Panc1 (cell line): ENCODE measurements at regions not wholly inside any gene's neighbourhood (a gene's known extent, or its start where the extent isn't known, plus 50 kb on each side); places are given as distances from the start of the nearest gene placed in this dataset.
"Not testable (repeated sequence)": the region's sequence is repeated elsewhere in the genome, so short reads cannot be mapped to it uniquely, and the experiment has no call there.

ENCODE experiments used
- POLR2AphosphoS5 ChIP-seq: IDR thresholded peaks from 2 replicates; pipeline ENCODE4 v1.6.1; 2012; ENCODE audit warnings: mild to moderate bottlenecking, low read depth, low read length, moderate library complexity
- TF ChIP-seq, protein P1 (sequence below): fragments of 450-650 bp; IDR thresholded peaks from 2 replicates; pipeline ENCODE4 v1.5.1; 2017; ENCODE audit warnings: mild to moderate bottlenecking

GRCh38 chr2:61643153-61643552 is 105.0 kb upstream of the XPO1 start:
- TF ChIP-seq, protein P1, sequence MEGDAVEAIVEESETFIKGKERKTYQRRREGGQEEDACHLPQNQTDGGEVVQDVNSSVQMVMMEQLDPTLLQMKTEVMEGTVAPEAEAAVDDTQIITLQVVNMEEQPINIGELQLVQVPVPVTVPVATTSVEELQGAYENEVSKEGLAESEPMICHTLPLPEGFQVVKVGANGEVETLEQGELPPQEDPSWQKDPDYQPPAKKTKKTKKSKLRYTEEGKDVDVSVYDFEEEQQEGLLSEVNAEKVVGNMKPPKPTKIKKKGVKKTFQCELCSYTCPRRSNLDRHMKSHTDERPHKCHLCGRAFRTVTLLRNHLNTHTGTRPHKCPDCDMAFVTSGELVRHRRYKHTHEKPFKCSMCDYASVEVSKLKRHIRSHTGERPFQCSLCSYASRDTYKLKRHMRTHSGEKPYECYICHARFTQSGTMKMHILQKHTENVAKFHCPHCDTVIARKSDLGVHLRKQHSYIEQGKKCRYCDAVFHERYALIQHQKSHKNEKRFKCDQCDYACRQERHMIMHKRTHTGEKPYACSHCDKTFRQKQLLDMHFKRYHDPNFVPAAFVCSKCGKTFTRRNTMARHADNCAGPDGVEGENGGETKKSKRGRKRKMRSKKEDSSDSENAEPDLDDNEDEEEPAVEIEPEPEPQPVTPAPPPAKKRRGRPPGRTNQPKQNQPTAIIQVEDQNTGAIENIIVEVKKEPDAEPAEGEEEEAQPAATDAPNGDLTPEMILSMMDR = not testable (repeated sequence)
- not testable (repeated sequence) for TF ChIP-seq POLR2AphosphoS5
